ENCODE measurements at regions not wholly inside any gene's neighbourhood (a gene's known extent, or its start where the extent isn't known, plus 50 kb on each side); places are given as distances from the start of the nearest gene placed in this dataset.

GRCh38 chr10:108817584-108817983 lies 1105.7 kb downstream of the XPNPEP1 start:
- ChIA-PET CTCF (no interaction called here), POLR2A (no interaction called here)
- Mint-ChIP-seq H3K27ac (ENCODE audit: unreplicated experiment) (no peak overlapping the region), H3K4me3 (ENCODE audit: unreplicated experiment) (no peak overlapping the region), H3K36me3 (ENCODE audit: insufficient read depth, unreplicated experiment) (no peaks in the 10 kb centered on the region), H3K27me3 (ENCODE audit: insufficient read depth, unreplicated experiment) (peaks cover 6% of the 10 kb centered on the region), H3K9me3 (ENCODE audit: unreplicated experiment) (no peaks in the 10 kb centered on the region), H3K4me1 (ENCODE audit: low read depth, unreplicated experiment) (no peaks in the 10 kb centered on the region)
- H3K36me3 ChIP-seq (ENCODE audit: control insufficient read depth, insufficient read depth, low read length), result no peaks in the 10 kb centered on the region
- DNase-seq, result no peak
- TF ChIP-seq, protein P1, sequence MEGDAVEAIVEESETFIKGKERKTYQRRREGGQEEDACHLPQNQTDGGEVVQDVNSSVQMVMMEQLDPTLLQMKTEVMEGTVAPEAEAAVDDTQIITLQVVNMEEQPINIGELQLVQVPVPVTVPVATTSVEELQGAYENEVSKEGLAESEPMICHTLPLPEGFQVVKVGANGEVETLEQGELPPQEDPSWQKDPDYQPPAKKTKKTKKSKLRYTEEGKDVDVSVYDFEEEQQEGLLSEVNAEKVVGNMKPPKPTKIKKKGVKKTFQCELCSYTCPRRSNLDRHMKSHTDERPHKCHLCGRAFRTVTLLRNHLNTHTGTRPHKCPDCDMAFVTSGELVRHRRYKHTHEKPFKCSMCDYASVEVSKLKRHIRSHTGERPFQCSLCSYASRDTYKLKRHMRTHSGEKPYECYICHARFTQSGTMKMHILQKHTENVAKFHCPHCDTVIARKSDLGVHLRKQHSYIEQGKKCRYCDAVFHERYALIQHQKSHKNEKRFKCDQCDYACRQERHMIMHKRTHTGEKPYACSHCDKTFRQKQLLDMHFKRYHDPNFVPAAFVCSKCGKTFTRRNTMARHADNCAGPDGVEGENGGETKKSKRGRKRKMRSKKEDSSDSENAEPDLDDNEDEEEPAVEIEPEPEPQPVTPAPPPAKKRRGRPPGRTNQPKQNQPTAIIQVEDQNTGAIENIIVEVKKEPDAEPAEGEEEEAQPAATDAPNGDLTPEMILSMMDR (IDR thresholded peaks at IDR 0.05; ENCODE audit: insufficient read depth in 1 of 2, low read depth in 1 of 2, low read length in 1 of 2, severe bottlenecking in 1 of 2, unreplicated experiment in 1 of 2), result no peak
- H3K4me1 ChIP-seq, result no peaks in the 10 kb centered on the region
- H3K4me3 ChIP-seq (ENCODE audit: low read depth, low read length), result no peak overlapping the region
- intact Hi-C loops (cut with micrococcal nuclease; ENCODE audit: unreplicated experiment), result no loop called here
- no peaks in the 10 kb centered on the region for H3K9me3 ChIP-seq
- BruUV-seq (replicated peaks), result no TSS peak
- H3K27me3 ChIP-seq (replicated peaks; ENCODE audit: control insufficient read depth, insufficient read depth, low read length), result no peaks in the 10 kb centered on the region

DNA sequence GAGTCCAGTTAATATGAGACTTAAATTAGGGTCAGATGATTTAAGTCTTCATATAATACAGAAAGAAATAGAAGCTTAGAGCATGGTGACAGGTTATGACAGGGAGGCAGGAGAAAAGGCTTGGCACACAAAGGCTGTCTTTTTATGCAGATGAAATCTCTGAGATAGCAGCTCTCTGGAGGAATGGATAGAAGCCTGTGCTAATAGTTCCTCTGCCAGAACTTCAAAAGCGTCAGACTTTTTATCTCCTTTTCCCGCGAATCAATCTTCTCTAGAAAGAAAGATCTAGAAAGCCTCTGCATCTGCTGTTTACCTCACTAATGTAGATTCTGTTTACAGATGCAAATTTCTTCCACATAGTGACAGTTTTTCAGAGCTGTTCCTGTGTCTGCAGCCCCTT lies 1106.2 kb downstream of the XPNPEP1 start:
- H3K27me3 Mint-ChIP-seq (ENCODE audit: insufficient read depth, unreplicated experiment), result peaks cover 6% of the 10 kb centered on the region
- no peaks in the 10 kb centered on the region for H3K9me3 Mint-ChIP-seq (ENCODE audit: unreplicated experiment)
- H3K27me3 ChIP-seq (replicated peaks; ENCODE audit: control insufficient read depth, insufficient read depth, low read length), result no peaks in the 10 kb centered on the region
- no peaks in the 10 kb centered on the region for H3K36me3 ChIP-seq (ENCODE audit: control insufficient read depth, insufficient read depth, low read length)
- ChIA-PET POLR2A (no interaction called here), CTCF (no interaction called here)
- TF ChIP-seq, protein P1 (IDR thresholded peaks at IDR 0.05; ENCODE audit: insufficient read depth in 1 of 2, low read depth in 1 of 2, low read length in 1 of 2, severe bottlenecking in 1 of 2, unreplicated experiment in 1 of 2), result no peak
- no TSS peak for BruUV-seq (replicated peaks)
- H3K36me3 Mint-ChIP-seq (ENCODE audit: insufficient read depth, unreplicated experiment), result no peaks in the 10 kb centered on the region
- H3K4me1 Mint-ChIP-seq (ENCODE audit: low read depth, unreplicated experiment), result no peaks in the 10 kb centered on the region
- no peak overlapping the region for H3K4me3 ChIP-seq (ENCODE audit: low read depth, low read length)
- intact Hi-C loops (cut with micrococcal nuclease; ENCODE audit: unreplicated experiment), result no loop called here
- H3K9me3 ChIP-seq, result no peaks in the 10 kb centered on the region
- no peaks in the 10 kb centered on the region for H3K4me1 ChIP-seq
- H3K4me3 Mint-ChIP-seq (ENCODE audit: unreplicated experiment), result no peak overlapping the region
- H3K27ac Mint-ChIP-seq (ENCODE audit: unreplicated experiment), result no peak overlapping the region
- no peak for DNase-seq

DNA sequence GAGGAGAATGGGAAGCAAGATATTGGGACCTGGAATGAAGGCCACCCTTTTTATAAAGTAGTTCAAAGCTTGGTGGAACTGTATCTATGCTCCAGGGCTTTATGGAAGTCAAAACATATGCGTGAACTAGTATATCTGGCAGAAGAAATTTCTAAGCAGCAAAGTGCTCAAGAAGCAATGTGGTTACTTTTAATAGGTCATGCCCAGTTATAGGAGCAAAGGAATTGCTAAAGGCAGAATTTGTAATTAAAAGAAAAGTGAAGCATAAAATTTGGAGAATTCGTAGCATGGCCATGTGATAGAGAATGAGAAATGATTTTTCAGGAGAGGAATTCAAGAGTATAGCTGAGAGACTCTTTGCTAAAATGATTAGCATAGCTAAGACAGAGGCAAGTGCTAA lies 1110.4 kb downstream of the XPNPEP1 start:
- Mint-ChIP-seq H3K4me1 (ENCODE audit: low read depth, unreplicated experiment) (no peaks in the 10 kb centered on the region), H3K4me3 (ENCODE audit: unreplicated experiment) (no peak overlapping the region), H3K9me3 (ENCODE audit: unreplicated experiment) (no peaks in the 10 kb centered on the region), H3K27ac (ENCODE audit: unreplicated experiment) (no peak overlapping the region), H3K27me3 (ENCODE audit: insufficient read depth, unreplicated experiment) (peaks cover 6% of the 10 kb centered on the region), H3K36me3 (ENCODE audit: insufficient read depth, unreplicated experiment) (no peaks in the 10 kb centered on the region)
- no TSS peak for BruUV-seq (replicated peaks)
- ChIA-PET POLR2A (no interaction called here), CTCF (no interaction called here)
- H3K36me3 ChIP-seq (ENCODE audit: control insufficient read depth, insufficient read depth, low read length), result no peaks in the 10 kb centered on the region
- TF ChIP-seq, protein P1 (IDR thresholded peaks at IDR 0.05; ENCODE audit: insufficient read depth in 1 of 2, low read depth in 1 of 2, low read length in 1 of 2, severe bottlenecking in 1 of 2, unreplicated experiment in 1 of 2), result no peak
- H3K27me3 ChIP-seq (replicated peaks; ENCODE audit: control insufficient read depth, insufficient read depth, low read length), result no peaks in the 10 kb centered on the region
- intact Hi-C loops (cut with micrococcal nuclease; ENCODE audit: unreplicated experiment), result no loop called here
- no peaks in the 10 kb centered on the region for H3K4me1 ChIP-seq
- no peak overlapping the region for H3K4me3 ChIP-seq (ENCODE audit: low read depth, low read length)
- H3K9me3 ChIP-seq, result no peaks in the 10 kb centered on the region
- no peak for DNase-seq
